ENCODE measurements at regions not wholly inside any gene's neighbourhood (a gene's known extent, or its start where the extent isn't known, plus 50 kb on each side); places are given as distances from the start of the nearest gene placed in this dataset.

- Histone ChIP-seq H3K27ac (replicated peaks) (no peak overlapping the region), H3K27me3 (ENCODE audit: insufficient read depth, poor library complexity, severe bottlenecking) (no peaks in the 10 kb centered on the region), H3K4me3 (replicated peaks; ENCODE audit: insufficient read depth, low read length) (no peak overlapping the region)
- DNase-seq (ENCODE audit: low read depth in 1 of 2, low spot score in 1 of 2), result no peak
- TF ChIP-seq SPI1 (IDR thresholded peaks at IDR 0.05; ENCODE audit: borderline replicate concordance, low read depth) (no peak), REST (IDR thresholded peaks at IDR 0.05; ENCODE audit: insufficient replicate concordance, low read depth) (no peak), GABPA (IDR thresholded peaks at IDR 0.05; ENCODE audit: low read depth) (no peak), POLR2AphosphoS5 (IDR thresholded peaks at IDR 0.05; ENCODE audit: low read depth) (no peak), CTCF (IDR thresholded peaks at IDR 0.05; ENCODE audit: insufficient read depth, low read length) (no peak)
Observed at GRCh38 chr2:103780088-103780702, 1018.4 kb downstream of the TMEM182 start.

GRCh38 chr2:103781313-103781712 is 1019.5 kb downstream of the TMEM182 start:
- no peak for TF ChIP-seq REST (IDR thresholded peaks at IDR 0.05; ENCODE audit: insufficient replicate concordance, low read depth)
- no peak for TF ChIP-seq POLR2AphosphoS5 (IDR thresholded peaks at IDR 0.05; ENCODE audit: low read depth)
- TF ChIP-seq SPI1 (IDR thresholded peaks at IDR 0.05; ENCODE audit: borderline replicate concordance, low read depth), result no peak
- TF ChIP-seq GABPA (IDR thresholded peaks at IDR 0.05; ENCODE audit: low read depth), result no peak
- no peak for TF ChIP-seq CTCF (IDR thresholded peaks at IDR 0.05; ENCODE audit: insufficient read depth, low read length)
- Histone ChIP-seq H3K27ac (replicated peaks) (no peak overlapping the region), H3K27me3 (ENCODE audit: insufficient read depth, poor library complexity, severe bottlenecking) (no peaks in the 10 kb centered on the region), H3K4me3 (replicated peaks; ENCODE audit: insufficient read depth, low read length) (no peak overlapping the region)
- DNase-seq (ENCODE audit: low read depth in 1 of 2, low spot score in 1 of 2), result no peak

- Histone ChIP-seq H3K4me3 (replicated peaks; ENCODE audit: insufficient read depth, low read length) (no peak overlapping the region), H3K27ac (replicated peaks) (no peak overlapping the region), H3K27me3 (ENCODE audit: insufficient read depth, poor library complexity, severe bottlenecking) (no peaks in the 10 kb centered on the region)
- no peak for DNase-seq (ENCODE audit: low read depth in 1 of 2, low spot score in 1 of 2)
- no peak for TF ChIP-seq SPI1 (IDR thresholded peaks at IDR 0.05; ENCODE audit: borderline replicate concordance, low read depth)
- TF ChIP-seq POLR2AphosphoS5 (IDR thresholded peaks at IDR 0.05; ENCODE audit: low read depth), result no peak
- no peak for TF ChIP-seq CTCF (IDR thresholded peaks at IDR 0.05; ENCODE audit: insufficient read depth, low read length)
- TF ChIP-seq GABPA (IDR thresholded peaks at IDR 0.05; ENCODE audit: low read depth), result no peak
- TF ChIP-seq REST (IDR thresholded peaks at IDR 0.05; ENCODE audit: insufficient replicate concordance, low read depth), result no peak
Observed at GRCh38 chr2:103784261-103784660, 1022.4 kb downstream of the TMEM182 start.

All from HL-60 (cell line).